OCI-LY3 (cell line): ENCODE measurements at regions not wholly inside any gene's neighbourhood (a gene's known extent, or its start where the extent isn't known, plus 50 kb on each side); places are given as distances from the start of the nearest gene placed in this dataset.

Source experiments
- CTCF ChIP-seq: fragments of 200-600, 300-600 bp; sonication (generic); IDR thresholded peaks from 2 replicates; pipeline ENCODE4 v1.5.1; 2014; ENCODE audit warnings: antibody characterized with exemption, low read length, low read depth
- EZH2phosphoT487 ChIP-seq: fragments of 200-600 bp; shearing (Covaris generic); IDR thresholded peaks from 2 replicates; pipeline ENCODE4 v1.6.1; 2018; ENCODE audit warnings: antibody characterized with exemption, mixed run types, low read depth

- TF ChIP-seq CTCF (no peak), EZH2phosphoT487 (no peak)
Measured at GRCh38 chr1:5595531-5596170, 396.6 kb downstream of the NPHP4 start.
